ENCODE measurements at regions not wholly inside any gene's neighbourhood (a gene's known extent, or its start where the extent isn't known, plus 50 kb on each side); places are given as distances from the start of the nearest gene placed in this dataset.

- in situ Hi-C loops (cut with MboI; ENCODE audit: low sequenced_read_pairs) (no loop called here), intact Hi-C loops (cut with micrococcal nuclease) (no loop called here), dilution Hi-C loops (cut with HindIII; ENCODE audit: low sequenced_read_pairs, unreplicated experiment) (no loop called here)
- H3K4me3 ChIP-seq (ENCODE audit: insufficient read depth, low read depth, low read length): no peak overlapping the region
- no peak overlapping the region for H2AK9ac ChIP-seq (replicated peaks; ENCODE audit: low read depth, low read length, poor library complexity)
- no peak overlapping the region for H3K14ac ChIP-seq (replicated peaks; ENCODE audit: low read depth, low read length)
- POLR2A ChIA-PET (ENCODE audit: unreplicated experiment): no interaction called here
- no peak overlapping the region for H3K4me2 ChIP-seq (ENCODE audit: low read depth, low read length)
- no peak overlapping the region for H3K27ac ChIP-seq (ENCODE audit: insufficient read depth, low read length)
- CTCF ChIA-PET: no interaction called here
- H3K56ac ChIP-seq (ENCODE audit: extremely low read depth, insufficient read depth, low read length): no peak overlapping the region
- no peak overlapping the region for H3K9ac ChIP-seq (ENCODE audit: low read depth, low read length)
- no peak overlapping the region for H4K8ac ChIP-seq (ENCODE audit: low read depth in 2 of 2, low read length in 2 of 2)
- H2AK5ac ChIP-seq (ENCODE audit: low read depth, low read length): no peak overlapping the region
- no peaks in the 10 kb centered on the region for H4K20me1 ChIP-seq (ENCODE audit: insufficient read depth, low read length)
- no peak overlapping the region for H3K18ac ChIP-seq (ENCODE audit: low read depth, low read length)
- no peak overlapping the region for H4K91ac ChIP-seq (ENCODE audit: insufficient read depth, low read depth, low read length)
- H3K4me1 ChIP-seq (ENCODE audit: control insufficient read depth, insufficient read depth, low read length): no peaks in the 10 kb centered on the region
- no CpG with 5 or more reads among the region's 1 CpG for WGBS, 2 experiments (ENCODE audit: extremely low coverage in 2 of 2, insufficient read length in 1 of 2)
- H3K36me3 ChIP-seq (ENCODE audit: control insufficient read depth, insufficient read depth, low read length): no peaks in the 10 kb centered on the region
- H3K27me3 ChIP-seq (ENCODE audit: control insufficient read depth, insufficient read depth, low read length): no peaks in the 10 kb centered on the region
- H2BK15ac ChIP-seq (ENCODE audit: low read depth, low read length): no peak overlapping the region
- ATAC-seq (ENCODE audit: low read depth) (no peak), DNase-seq (no peak)
- H2BK5ac ChIP-seq (ENCODE audit: low read depth, low read length, poor library complexity, severe bottlenecking): no peak overlapping the region
- no peaks in the 10 kb centered on the region for H3K79me1 ChIP-seq (ENCODE audit: low read depth in 1 of 2, low read length in 2 of 2)
- no peak overlapping the region for H4K5ac ChIP-seq (ENCODE audit: low read depth, low read length)
- H3K9me3 ChIP-seq (ENCODE audit: control insufficient read depth, insufficient read depth, low read length): no peaks in the 10 kb centered on the region
- TF ChIP-seq RFX5 (IDR thresholded peaks at IDR 0.05; ENCODE audit: low read depth, low read length) (no peak), USF2 (IDR thresholded peaks at IDR 0.05; ENCODE audit: low read depth, low read length) (no peak), RCOR1 (IDR thresholded peaks at IDR 0.05; ENCODE audit: insufficient replicate concordance, low read length) (no peak), RAD21 (IDR thresholded peaks at IDR 0.05; ENCODE audit: low read length) (no peak), SMC3 (IDR thresholded peaks at IDR 0.05; ENCODE audit: low read depth, low read length) (no peak), CTCF (conservative IDR thresholded peaks at IDR 0.05; ENCODE audit: low read depth, low read length) (no peak), BHLHE40 (IDR thresholded peaks at IDR 0.05; ENCODE audit: low read depth, low read length) (no peak), CEBPB (IDR thresholded peaks at IDR 0.05; ENCODE audit: low read depth, low read length) (no peak), ELK1 (IDR thresholded peaks at IDR 0.05; ENCODE audit: borderline replicate concordance, low read depth, low read length) (no peak), CHD1 (IDR thresholded peaks at IDR 0.05; ENCODE audit: low read depth, low read length) (no peak), POLR2A (IDR thresholded peaks at IDR 0.05; ENCODE audit: low read depth, low read length) (no peak), MAZ (IDR thresholded peaks at IDR 0.05; ENCODE audit: borderline replicate concordance, low read depth, low read length) (no peak), NFE2L2 (IDR thresholded peaks at IDR 0.05; ENCODE audit: low read depth, low read length) (no peak), FOS (IDR thresholded peaks at IDR 0.05; ENCODE audit: low read depth, low read length) (no peak)
- no peak overlapping the region for H3K23ac ChIP-seq (ENCODE audit: low read depth, low read length)
- H3K4ac ChIP-seq (ENCODE audit: low read depth, low read length): no peak overlapping the region
- no peak overlapping the region for H2AFZ ChIP-seq (replicated peaks; ENCODE audit: low read length, poor library complexity)
- BruUV-seq (replicated peaks): no TSS peak
- no peak overlapping the region for H2BK120ac ChIP-seq (ENCODE audit: low read depth, low read length)
- H2BK20ac ChIP-seq (ENCODE audit: low read depth, low read length): no peak overlapping the region
- H3K9me1 ChIP-seq (ENCODE audit: insufficient read depth, low read length): no peaks in the 10 kb centered on the region
Observed at GRCh38 chr3:148583793-148584192, 113.9 kb upstream of the AGTR1 start.

Data from IMR-90 (cell line).